C4-2B (cell line): ENCODE measurements at regions not wholly inside any gene's neighbourhood (a gene's known extent, or its start where the extent isn't known, plus 50 kb on each side); places are given as distances from the start of the nearest gene placed in this dataset.
A peak's percentile ranks its signal among the peaks of the same experiment; 100 is the strongest.

Experiments used
- ZFX ChIP-seq: fragments of 450-650 bp; IDR thresholded peaks from 2 replicates; pipeline ENCODE4 v1.6.1; 2017
- TF ChIP-seq, protein P1 (sequence below): fragments of 450-650 bp; conservative IDR thresholded peaks from 2 replicates; pipeline ENCODE4 v1.5.1; 2017; ENCODE audit warnings: mild to moderate bottlenecking

- TF ChIP-seq, protein P1, sequence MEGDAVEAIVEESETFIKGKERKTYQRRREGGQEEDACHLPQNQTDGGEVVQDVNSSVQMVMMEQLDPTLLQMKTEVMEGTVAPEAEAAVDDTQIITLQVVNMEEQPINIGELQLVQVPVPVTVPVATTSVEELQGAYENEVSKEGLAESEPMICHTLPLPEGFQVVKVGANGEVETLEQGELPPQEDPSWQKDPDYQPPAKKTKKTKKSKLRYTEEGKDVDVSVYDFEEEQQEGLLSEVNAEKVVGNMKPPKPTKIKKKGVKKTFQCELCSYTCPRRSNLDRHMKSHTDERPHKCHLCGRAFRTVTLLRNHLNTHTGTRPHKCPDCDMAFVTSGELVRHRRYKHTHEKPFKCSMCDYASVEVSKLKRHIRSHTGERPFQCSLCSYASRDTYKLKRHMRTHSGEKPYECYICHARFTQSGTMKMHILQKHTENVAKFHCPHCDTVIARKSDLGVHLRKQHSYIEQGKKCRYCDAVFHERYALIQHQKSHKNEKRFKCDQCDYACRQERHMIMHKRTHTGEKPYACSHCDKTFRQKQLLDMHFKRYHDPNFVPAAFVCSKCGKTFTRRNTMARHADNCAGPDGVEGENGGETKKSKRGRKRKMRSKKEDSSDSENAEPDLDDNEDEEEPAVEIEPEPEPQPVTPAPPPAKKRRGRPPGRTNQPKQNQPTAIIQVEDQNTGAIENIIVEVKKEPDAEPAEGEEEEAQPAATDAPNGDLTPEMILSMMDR, result peak; percentile 98
- TF ChIP-seq ZFX, result no peak
Measured at GRCh38 chr3:152524198-152525140, 255.7 kb downstream of the MBNL1 start.
